K562 (cell line): ENCODE measurements at regions not wholly inside any gene's neighbourhood (a gene's known extent, or its start where the extent isn't known, plus 50 kb on each side); places are given as distances from the start of the nearest gene placed in this dataset.

Experiments
- ATAC-seq: fragments of 200-7000 bp; cut with Tn5 transposase; 3 replicates; pipeline ENCODE4 v1.9.1; 2020; ENCODE audit warnings: moderate library complexity
- BruUV-seq: library from RNA; stranded (reverse); fragments of 400-500 nt; replicated peaks from 2 replicates; lab custom pipeline; 2021; lab: Mats Ljungman, UMichigan
- CTCF ChIA-PET: fragments of 300-600 bp; formaldehyde crosslinking; extraction: SDS; loops from one replicate; lab custom pipeline; 2021; ENCODE audit warnings: low intra/inter-chr PET ratio; lab: Yijun Ruan, JAX
- POLR2A ChIA-PET: fragments of 300-600, 350-650 bp; sonication (Branson Sonifier 250); formaldehyde crosslinking; extraction: SDS; loops from one replicate; lab custom pipeline; 2021; ENCODE audit warnings: antibody characterized with exemption, inconsistent platforms; lab: Yijun Ruan, JAX
- DNase-seq, 4 experiments: peaks; one replicate each; pipeline versions ENCODE4 v3.0.0 to v3.0.0-alpha.2; 2011 to 2018; ENCODE audit warnings: low spot score in 3 of 4, mixed read lengths in 3 of 4; ENCODE audit errors: extremely low read depth in 1 of 4
- FAIRE-seq: peaks from 2 replicates; lab custom pipeline; 2011; peaks lifted over from hg19 to GRCh38; lab: Jason Lieb, UNC
- H2AFZ ChIP-seq: 2 replicates; pipeline ENCODE4 v1.6.0; 2011; ENCODE audit warnings: low read depth, low read length, control low read depth, inconsistent platforms
- H3K27ac ChIP-seq: fragments of 200-600 bp; 3 replicates; pipeline ENCODE4 v1.8.0; 2011; ENCODE audit warnings: low read depth, mild to moderate bottlenecking, control low read depth, inconsistent platforms, low read length, moderate library complexity, mixed read lengths; ENCODE audit errors: extremely low read depth
- H3K27me3 ChIP-seq, 2 experiments: fragments of 300-600 bp in 1 of 2; 2 replicates in 1 of 2; 3 replicates in 1 of 2; pipeline versions ENCODE4 v1.6.0 to v1.8.0; 2011; ENCODE audit warnings: inconsistent platforms in 2 of 2, low read length in 2 of 2, mild to moderate bottlenecking in 1 of 2, mixed read lengths in 1 of 2, moderate library complexity in 1 of 2; ENCODE audit not compliant: control insufficient read depth in 2 of 2, insufficient read depth in 2 of 2
- H3K36me3 ChIP-seq: fragments of 300-600 bp; 3 replicates; pipeline ENCODE4 v1.8.0; 2011; ENCODE audit warnings: mild to moderate bottlenecking, low read length, inconsistent platforms; ENCODE audit not compliant: control insufficient read depth, insufficient read depth
- H3K4me1 ChIP-seq, 2 experiments: fragments of 200-600 bp in 1 of 2; replicated peaks in 1 of 2; 2 replicates in 1 of 2; 3 replicates in 1 of 2; pipeline versions ENCODE4 v1.5.1 to v1.8.0; 2011; ENCODE audit warnings: inconsistent platforms in 2 of 2, low read length in 2 of 2, mild to moderate bottlenecking in 1 of 2, mixed read lengths in 1 of 2, moderate library complexity in 1 of 2; ENCODE audit not compliant: control insufficient read depth in 2 of 2, insufficient read depth in 2 of 2
- H3K4me2 ChIP-seq: 2 replicates; pipeline ENCODE4 v1.6.1; 2011; ENCODE audit warnings: low read length, control low read depth, inconsistent platforms, mixed read lengths; ENCODE audit not compliant: insufficient read depth
- H3K4me3 ChIP-seq: fragments of 200-600 bp; sonication (generic), shearing (Covaris generic); 2 replicates; pipeline ENCODE4 v1.5.1; 2016; ENCODE audit warnings: control low read depth, inconsistent platforms
- H3K79me2 ChIP-seq: fragments of 200-600 bp; 3 replicates; pipeline ENCODE4 v1.8.0; 2011; ENCODE audit warnings: low read length, inconsistent platforms; ENCODE audit not compliant: control insufficient read depth, insufficient read depth
- H3K9ac ChIP-seq, 2 experiments: 2 replicates each; pipeline versions ENCODE4 v1.6.0 to v1.6.1; 2011; ENCODE audit warnings: low read depth in 2 of 2, low read length in 2 of 2, control low read depth in 1 of 2, inconsistent platforms in 1 of 2, mild to moderate bottlenecking in 1 of 2, mixed read lengths in 1 of 2; ENCODE audit not compliant: insufficient read depth in 1 of 2
- H3K9me1 ChIP-seq: one replicate; pipeline ENCODE4 v1.6.0; 2011; ENCODE audit warnings: inconsistent platforms, mild to moderate bottlenecking, low read length, moderate library complexity; ENCODE audit not compliant: control insufficient read depth, insufficient read depth
- H3K9me3 ChIP-seq: replicated peaks from 2 replicates; pipeline ENCODE4 v1.5.1; 2011; ENCODE audit warnings: low read depth, low read length, inconsistent platforms; ENCODE audit not compliant: control insufficient read depth, insufficient read depth
- H4K20me1 ChIP-seq: replicated peaks from 2 replicates; pipeline ENCODE4 v1.6.1; 2011; ENCODE audit warnings: low read length, inconsistent platforms, mixed read lengths; ENCODE audit not compliant: control insufficient read depth, insufficient read depth
- C11orf30 ChIP-seq: fragments of 450-650 bp; IDR thresholded peaks from 2 replicates; pipeline ENCODE4 v1.6.1; 2016; ENCODE audit warnings: low read depth, mild to moderate bottlenecking
- FOXA1 ChIP-seq: fragments of 450-650 bp; IDR thresholded peaks from 2 replicates; pipeline ENCODE4 v1.6.1; 2016; ENCODE audit warnings: mild to moderate bottlenecking, borderline replicate concordance
- PHF20 ChIP-seq: fragments of 450-650 bp; IDR thresholded peaks from 2 replicates; pipeline ENCODE4 v1.6.1; 2018; ENCODE audit not compliant: partially characterized antibody
- RBM17 ChIP-seq: fragments of 200-400 bp; formaldehyde crosslinking; IDR thresholded peaks from 2 replicates; pipeline ENCODE4 v1.6.1; 2017; ENCODE audit warnings: low read depth, mild to moderate bottlenecking, low read length, borderline replicate concordance
- TEAD4 ChIP-seq, 2 experiments: sonication (generic) in 1 of 2; formaldehyde crosslinking in 1 of 2; IDR thresholded peaks; 2 replicates each; pipeline versions ENCODE4 v1.6.1 to v1.8.0; 2012 to 2022; ENCODE audit warnings: borderline replicate concordance in 1 of 2, inconsistent platforms in 1 of 2, low read length in 1 of 2, mild to moderate bottlenecking in 1 of 2, missing genetic modification reagents in 1 of 2
- TRIM24 ChIP-seq, 2 experiments: fragments of 450-650 bp; IDR thresholded peaks; 2 replicates each; pipeline ENCODE4 v1.6.1; 2016
- ZNF316 ChIP-seq: fragments of 450-650 bp; IDR thresholded peaks from 2 replicates; pipeline ENCODE4 v1.6.1; 2016
- WGBS: fragments of 100-300 bp; shearing (Covaris generic); methylation state at CpG from one replicate; pipeline ENCODE4 v1.1.6; 2016; ENCODE audit warnings: low coverage, mixed read lengths; ENCODE audit not compliant: insufficient coverage; ENCODE audit errors: missing lambda C conversion rate; 5-methylcytosine and 5-hydroxymethylcytosine counted together
- in situ Hi-C: fragments of 300-500 bp; cut with MboI; formaldehyde crosslinking; loops from 4 replicates; pipeline ENCODE4 v1.15.0; 2018; ENCODE audit warnings: inconsistent platforms, mixed read lengths
- intact Hi-C: fragments of 100-400 bp; cut with micrococcal nuclease; formaldehyde crosslinking; loops from 2 replicates; pipeline ENCODE4 v1.14.2; 2022
- TF ChIP-seq, protein P1 (sequence below): fragments of 250-450 bp; sonication (Bioruptor Pico); IDR thresholded peaks from 2 replicates; pipeline ENCODE4 v1.4.0; 2020; ENCODE audit warnings: mild to moderate bottlenecking, moderate library complexity
- TF ChIP-seq, protein P2 (sequence below): fragments of 250-450 bp; sonication (Bioruptor Pico); IDR thresholded peaks from 2 replicates; pipeline ENCODE4 v1.9.0; 2021; ENCODE audit warnings: mild to moderate bottlenecking, inconsistent platforms
- TF ChIP-seq, protein P3 (sequence below): sonication (generic); formaldehyde crosslinking; IDR thresholded peaks from 2 replicates; pipeline ENCODE4 v1.4.0; 2020; ENCODE audit warnings: mild to moderate bottlenecking, missing genetic modification reagents
- TF ChIP-seq, protein P4 (sequence below): fragments of 250-450 bp; sonication (Bioruptor Pico); IDR thresholded peaks from 2 replicates; pipeline ENCODE4 v1.8.0; 2021; ENCODE audit warnings: moderate library complexity, mild to moderate bottlenecking, inconsistent platforms
- TF ChIP-seq, protein P5 (sequence below): fragments of 450-650 bp; formaldehyde crosslinking; IDR thresholded peaks from 2 replicates; pipeline ENCODE4 v1.4.0; 2020; ENCODE audit warnings: mild to moderate bottlenecking, moderate library complexity

DNA sequence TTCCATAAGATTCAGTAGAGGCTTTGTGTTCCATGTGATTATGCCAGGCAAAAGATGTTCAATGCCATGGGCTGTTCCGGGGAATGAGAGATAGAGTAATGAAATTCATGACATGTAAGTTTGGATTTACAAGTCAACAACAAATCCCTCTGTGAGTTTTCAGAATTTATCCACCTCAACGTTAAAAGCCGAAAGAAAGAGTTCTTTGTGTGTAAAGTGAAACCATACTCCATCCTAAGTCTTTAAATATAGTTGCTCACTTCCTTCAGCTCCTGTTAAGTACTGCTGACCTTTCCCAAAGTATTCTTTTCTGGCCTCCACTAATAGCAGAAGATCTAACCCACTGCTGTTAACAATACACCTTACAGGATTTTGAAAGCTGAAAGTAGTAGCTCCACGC is 190.0 kb downstream of the TMX1 start:
- no peak overlapping the region for H3K27ac ChIP-seq
- H3K27me3 ChIP-seq, result no peaks in the 10 kb centered on the region
- H4K20me1 ChIP-seq, result no peaks in the 10 kb centered on the region
- H3K9me1 ChIP-seq, result no peaks in the 10 kb centered on the region
- ATAC-seq, result no peak
- no peaks in the 10 kb centered on the region for H3K79me2 ChIP-seq
- no peak for DNase-seq
- H3K36me3 ChIP-seq, result no peaks in the 10 kb centered on the region
- in situ Hi-C loops (no loop called here), intact Hi-C loops (no loop called here)
- no peaks in the 10 kb centered on the region for H3K4me1 ChIP-seq
- no peak overlapping the region for H2AFZ ChIP-seq
- no peak overlapping the region for H3K4me3 ChIP-seq
- CTCF ChIA-PET, result no interaction called here
- no TSS peak for BruUV-seq
- WGBS, result 0% methylated on average over 4 of the region's 4 CpGs
- POLR2A ChIA-PET, result no interaction called here
- H3K9me3 ChIP-seq, result no peaks in the 10 kb centered on the region
- FAIRE-seq, result no peak
- H3K9ac ChIP-seq, result no peak overlapping the region
- no peak overlapping the region for H3K4me2 ChIP-seq
- no peak for TF ChIP-seq TRIM24 (IDR thresholded peaks at IDR 0.05)
- TF ChIP-seq, protein P1, sequence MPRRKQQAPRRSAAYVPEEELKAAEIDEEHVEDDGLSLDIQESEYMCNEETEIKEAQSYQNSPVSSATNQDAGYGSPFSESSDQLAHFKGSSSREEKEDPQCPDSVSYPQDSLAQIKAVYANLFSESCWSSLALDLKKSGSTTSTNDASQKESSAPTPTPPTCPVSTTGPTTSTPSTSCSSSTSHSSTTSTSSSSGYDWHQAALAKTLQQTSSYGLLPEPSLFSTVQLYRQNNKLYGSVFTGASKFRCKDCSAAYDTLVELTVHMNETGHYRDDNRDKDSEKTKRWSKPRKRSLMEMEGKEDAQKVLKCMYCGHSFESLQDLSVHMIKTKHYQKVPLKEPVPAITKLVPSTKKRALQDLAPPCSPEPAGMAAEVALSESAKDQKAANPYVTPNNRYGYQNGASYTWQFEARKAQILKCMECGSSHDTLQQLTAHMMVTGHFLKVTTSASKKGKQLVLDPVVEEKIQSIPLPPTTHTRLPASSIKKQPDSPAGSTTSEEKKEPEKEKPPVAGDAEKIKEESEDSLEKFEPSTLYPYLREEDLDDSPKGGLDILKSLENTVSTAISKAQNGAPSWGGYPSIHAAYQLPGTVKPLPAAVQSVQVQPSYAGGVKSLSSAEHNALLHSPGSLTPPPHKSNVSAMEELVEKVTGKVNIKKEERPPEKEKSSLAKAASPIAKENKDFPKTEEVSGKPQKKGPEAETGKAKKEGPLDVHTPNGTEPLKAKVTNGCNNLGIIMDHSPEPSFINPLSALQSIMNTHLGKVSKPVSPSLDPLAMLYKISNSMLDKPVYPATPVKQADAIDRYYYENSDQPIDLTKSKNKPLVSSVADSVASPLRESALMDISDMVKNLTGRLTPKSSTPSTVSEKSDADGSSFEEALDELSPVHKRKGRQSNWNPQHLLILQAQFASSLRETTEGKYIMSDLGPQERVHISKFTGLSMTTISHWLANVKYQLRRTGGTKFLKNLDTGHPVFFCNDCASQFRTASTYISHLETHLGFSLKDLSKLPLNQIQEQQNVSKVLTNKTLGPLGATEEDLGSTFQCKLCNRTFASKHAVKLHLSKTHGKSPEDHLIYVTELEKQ (CRISPR knock-in tag), result no peak
- TF ChIP-seq, protein P2, sequence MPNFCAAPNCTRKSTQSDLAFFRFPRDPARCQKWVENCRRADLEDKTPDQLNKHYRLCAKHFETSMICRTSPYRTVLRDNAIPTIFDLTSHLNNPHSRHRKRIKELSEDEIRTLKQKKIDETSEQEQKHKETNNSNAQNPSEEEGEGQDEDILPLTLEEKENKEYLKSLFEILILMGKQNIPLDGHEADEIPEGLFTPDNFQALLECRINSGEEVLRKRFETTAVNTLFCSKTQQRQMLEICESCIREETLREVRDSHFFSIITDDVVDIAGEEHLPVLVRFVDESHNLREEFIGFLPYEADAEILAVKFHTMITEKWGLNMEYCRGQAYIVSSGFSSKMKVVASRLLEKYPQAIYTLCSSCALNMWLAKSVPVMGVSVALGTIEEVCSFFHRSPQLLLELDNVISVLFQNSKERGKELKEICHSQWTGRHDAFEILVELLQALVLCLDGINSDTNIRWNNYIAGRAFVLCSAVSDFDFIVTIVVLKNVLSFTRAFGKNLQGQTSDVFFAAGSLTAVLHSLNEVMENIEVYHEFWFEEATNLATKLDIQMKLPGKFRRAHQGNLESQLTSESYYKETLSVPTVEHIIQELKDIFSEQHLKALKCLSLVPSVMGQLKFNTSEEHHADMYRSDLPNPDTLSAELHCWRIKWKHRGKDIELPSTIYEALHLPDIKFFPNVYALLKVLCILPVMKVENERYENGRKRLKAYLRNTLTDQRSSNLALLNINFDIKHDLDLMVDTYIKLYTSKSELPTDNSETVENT (CRISPR knock-in tag), result no peak
- TF ChIP-seq, protein P3, sequence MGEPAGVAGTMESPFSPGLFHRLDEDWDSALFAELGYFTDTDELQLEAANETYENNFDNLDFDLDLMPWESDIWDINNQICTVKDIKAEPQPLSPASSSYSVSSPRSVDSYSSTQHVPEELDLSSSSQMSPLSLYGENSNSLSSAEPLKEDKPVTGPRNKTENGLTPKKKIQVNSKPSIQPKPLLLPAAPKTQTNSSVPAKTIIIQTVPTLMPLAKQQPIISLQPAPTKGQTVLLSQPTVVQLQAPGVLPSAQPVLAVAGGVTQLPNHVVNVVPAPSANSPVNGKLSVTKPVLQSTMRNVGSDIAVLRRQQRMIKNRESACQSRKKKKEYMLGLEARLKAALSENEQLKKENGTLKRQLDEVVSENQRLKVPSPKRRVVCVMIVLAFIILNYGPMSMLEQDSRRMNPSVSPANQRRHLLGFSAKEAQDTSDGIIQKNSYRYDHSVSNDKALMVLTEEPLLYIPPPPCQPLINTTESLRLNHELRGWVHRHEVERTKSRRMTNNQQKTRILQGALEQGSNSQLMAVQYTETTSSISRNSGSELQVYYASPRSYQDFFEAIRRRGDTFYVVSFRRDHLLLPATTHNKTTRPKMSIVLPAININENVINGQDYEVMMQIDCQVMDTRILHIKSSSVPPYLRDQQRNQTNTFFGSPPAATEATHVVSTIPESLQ (CRISPR knock-in tag), result no peak
- TF ChIP-seq RBM17, result no peak
- TF ChIP-seq C11orf30, result no peak
- TF ChIP-seq, protein P4, sequence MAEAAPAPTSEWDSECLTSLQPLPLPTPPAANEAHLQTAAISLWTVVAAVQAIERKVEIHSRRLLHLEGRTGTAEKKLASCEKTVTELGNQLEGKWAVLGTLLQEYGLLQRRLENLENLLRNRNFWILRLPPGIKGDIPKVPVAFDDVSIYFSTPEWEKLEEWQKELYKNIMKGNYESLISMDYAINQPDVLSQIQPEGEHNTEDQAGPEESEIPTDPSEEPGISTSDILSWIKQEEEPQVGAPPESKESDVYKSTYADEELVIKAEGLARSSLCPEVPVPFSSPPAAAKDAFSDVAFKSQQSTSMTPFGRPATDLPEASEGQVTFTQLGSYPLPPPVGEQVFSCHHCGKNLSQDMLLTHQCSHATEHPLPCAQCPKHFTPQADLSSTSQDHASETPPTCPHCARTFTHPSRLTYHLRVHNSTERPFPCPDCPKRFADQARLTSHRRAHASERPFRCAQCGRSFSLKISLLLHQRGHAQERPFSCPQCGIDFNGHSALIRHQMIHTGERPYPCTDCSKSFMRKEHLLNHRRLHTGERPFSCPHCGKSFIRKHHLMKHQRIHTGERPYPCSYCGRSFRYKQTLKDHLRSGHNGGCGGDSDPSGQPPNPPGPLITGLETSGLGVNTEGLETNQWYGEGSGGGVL (CRISPR knock-in tag), result no peak
- no peak for TF ChIP-seq FOXA1
- TF ChIP-seq PHF20, result no peak
- TF ChIP-seq, protein P5, sequence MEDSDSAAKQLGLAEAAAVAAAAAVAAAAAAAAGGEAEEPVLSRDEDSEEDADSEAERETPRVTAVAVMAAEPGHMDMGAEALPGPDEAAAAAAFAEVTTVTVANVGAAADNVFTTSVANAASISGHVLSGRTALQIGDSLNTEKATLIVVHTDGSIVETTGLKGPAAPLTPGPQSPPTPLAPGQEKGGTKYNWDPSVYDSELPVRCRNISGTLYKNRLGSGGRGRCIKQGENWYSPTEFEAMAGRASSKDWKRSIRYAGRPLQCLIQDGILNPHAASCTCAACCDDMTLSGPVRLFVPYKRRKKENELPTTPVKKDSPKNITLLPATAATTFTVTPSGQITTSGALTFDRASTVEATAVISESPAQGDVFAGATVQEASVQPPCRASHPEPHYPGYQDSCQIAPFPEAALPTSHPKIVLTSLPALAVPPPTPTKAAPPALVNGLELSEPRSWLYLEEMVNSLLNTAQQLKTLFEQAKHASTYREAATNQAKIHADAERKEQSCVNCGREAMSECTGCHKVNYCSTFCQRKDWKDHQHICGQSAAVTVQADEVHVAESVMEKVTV, result no peak
- no peak for TF ChIP-seq ZNF316
- TF ChIP-seq TEAD4 (IDR thresholded peaks at IDR 0.05; ENCODE audit: low read length), result no peak
- no peak for TF ChIP-seq TEAD4 (CRISPR knock-in tag; IDR thresholded peaks at IDR 0.05; ENCODE audit: borderline replicate concordance)
